ENCODE measurements at regions not wholly inside any gene's neighbourhood (a gene's known extent, or its start where the extent isn't known, plus 50 kb on each side); places are given as distances from the start of the nearest gene placed in this dataset.

DNA sequence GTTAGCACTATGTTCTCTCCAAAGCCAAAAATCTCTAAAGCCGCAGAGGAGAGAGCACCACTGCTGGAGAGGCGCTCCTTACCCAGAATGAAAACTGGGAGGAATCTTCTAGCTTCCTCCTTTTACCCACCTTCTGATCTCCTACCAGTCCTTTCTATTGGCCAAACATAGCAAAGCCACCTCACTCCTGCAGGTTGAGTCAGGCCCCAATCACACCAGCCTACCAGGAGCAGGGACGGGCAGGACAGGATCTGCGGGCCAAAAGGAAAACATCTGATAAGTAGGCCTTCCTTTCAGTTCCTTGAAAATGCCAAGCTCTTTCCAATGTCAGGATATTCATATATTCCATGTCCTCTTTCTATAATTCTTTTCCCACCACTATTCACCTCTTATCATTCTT is 197.7 kb upstream of the CNOT2 start:
- Histone ChIP-seq H3K9me3 (replicated peaks in 1 of 2; ENCODE audit: control insufficient read depth in 1 of 2, insufficient read depth in 1 of 2, low read length in 2 of 2) (no peaks in the 10 kb centered on the region), H3K4me3 (replicated peaks in 1 of 3; ENCODE audit: low read depth in 2 of 3, low read length in 3 of 3) (no peak overlapping the region), H3K36me3 (replicated peaks in 1 of 2; ENCODE audit: control insufficient read depth in 1 of 2, insufficient read depth in 2 of 2, low read length in 2 of 2) (no peaks in the 10 kb centered on the region), H3K27me3 (ENCODE audit: control insufficient read depth in 2 of 2, insufficient read depth in 2 of 2, low read length in 2 of 2) (no peaks in the 10 kb centered on the region), H3K4me2 (replicated peaks; ENCODE audit: extremely low read depth, low read length, poor library complexity, severe bottlenecking) (no peak overlapping the region), H3K4me1 (ENCODE audit: control insufficient read depth in 1 of 2, insufficient read depth in 2 of 2, low read length in 2 of 2) (peaks cover 14 to 17% of the 10 kb centered on the region in 2 donors), H2AFZ (ENCODE audit: insufficient read depth, low read depth, low read length, poor library complexity, severe bottlenecking) (no peak overlapping the region), H4K20me1 (ENCODE audit: insufficient read depth, low read length) (no peaks in the 10 kb centered on the region), H3K79me2 (ENCODE audit: insufficient read depth, low read length) (no peaks in the 10 kb centered on the region), H3K9ac (ENCODE audit: insufficient read depth, low read length, poor library complexity, severe bottlenecking) (no peak overlapping the region), H3K27ac (ENCODE audit: low read depth in 1 of 2, low read length in 2 of 2) (no peak overlapping the region)
- TF ChIP-seq, protein P1, sequence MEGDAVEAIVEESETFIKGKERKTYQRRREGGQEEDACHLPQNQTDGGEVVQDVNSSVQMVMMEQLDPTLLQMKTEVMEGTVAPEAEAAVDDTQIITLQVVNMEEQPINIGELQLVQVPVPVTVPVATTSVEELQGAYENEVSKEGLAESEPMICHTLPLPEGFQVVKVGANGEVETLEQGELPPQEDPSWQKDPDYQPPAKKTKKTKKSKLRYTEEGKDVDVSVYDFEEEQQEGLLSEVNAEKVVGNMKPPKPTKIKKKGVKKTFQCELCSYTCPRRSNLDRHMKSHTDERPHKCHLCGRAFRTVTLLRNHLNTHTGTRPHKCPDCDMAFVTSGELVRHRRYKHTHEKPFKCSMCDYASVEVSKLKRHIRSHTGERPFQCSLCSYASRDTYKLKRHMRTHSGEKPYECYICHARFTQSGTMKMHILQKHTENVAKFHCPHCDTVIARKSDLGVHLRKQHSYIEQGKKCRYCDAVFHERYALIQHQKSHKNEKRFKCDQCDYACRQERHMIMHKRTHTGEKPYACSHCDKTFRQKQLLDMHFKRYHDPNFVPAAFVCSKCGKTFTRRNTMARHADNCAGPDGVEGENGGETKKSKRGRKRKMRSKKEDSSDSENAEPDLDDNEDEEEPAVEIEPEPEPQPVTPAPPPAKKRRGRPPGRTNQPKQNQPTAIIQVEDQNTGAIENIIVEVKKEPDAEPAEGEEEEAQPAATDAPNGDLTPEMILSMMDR (IDR thresholded peaks at IDR 0.05), result no peak
- intact Hi-C loops (cut with micrococcal nuclease), result no loop called here
- Mint-ChIP-seq H3K36me3 (no peaks in the 10 kb centered on the region), H3K27ac (peak overlapping the region in 1 of 7 donors; percentile 17), H3K9me3 (no peaks in the 10 kb centered on the region), H3K4me1 (peaks cover 16% of the 10 kb centered on the region), H3K4me3 (no peak overlapping the region), H3K27me3 (ENCODE audit: low read depth in 3 of 3) (peaks cover 0 to 4% (median 0%) of the 10 kb centered on the region in 3 donors)
- WGBS (ENCODE audit: insufficient coverage), result 79% methylated on average over 2 of the region's 4 CpGs
- no peak for DNase-seq

- no peak overlapping the region for H3K4me2 ChIP-seq (replicated peaks; ENCODE audit: extremely low read depth, low read length, poor library complexity, severe bottlenecking)
- no peaks in the 10 kb centered on the region for H3K27me3 ChIP-seq (ENCODE audit: control insufficient read depth in 2 of 2, insufficient read depth in 2 of 2, low read length in 2 of 2)
- no peak overlapping the region for H3K4me3 ChIP-seq (replicated peaks in 1 of 3; ENCODE audit: low read depth in 2 of 3, low read length in 3 of 3)
- H3K4me3 Mint-ChIP-seq, result no peak overlapping the region
- intact Hi-C loops (cut with micrococcal nuclease), result no loop called here
- H3K27me3 Mint-ChIP-seq (ENCODE audit: low read depth in 3 of 3), result peaks cover 0 to 2% (median 0%) of the 10 kb centered on the region in 3 donors
- H3K4me1 ChIP-seq (ENCODE audit: control insufficient read depth in 1 of 2, insufficient read depth in 2 of 2, low read length in 2 of 2), result peaks cover 38 to 43% of the 10 kb centered on the region in 2 donors
- no peak overlapping the region for H3K9ac ChIP-seq (ENCODE audit: insufficient read depth, low read length, poor library complexity, severe bottlenecking)
- no peak for DNase-seq
- TF ChIP-seq, protein P1 (IDR thresholded peaks at IDR 0.05), result no peak
- H3K79me2 ChIP-seq (ENCODE audit: insufficient read depth, low read length), result no peaks in the 10 kb centered on the region
- 100% methylated on average over 1 of the region's 1 CpG for WGBS (ENCODE audit: insufficient coverage)
- no peaks in the 10 kb centered on the region for H3K9me3 ChIP-seq (replicated peaks in 1 of 2; ENCODE audit: control insufficient read depth in 1 of 2, insufficient read depth in 1 of 2, low read length in 2 of 2)
- no peak overlapping the region for H2AFZ ChIP-seq (ENCODE audit: insufficient read depth, low read depth, low read length, poor library complexity, severe bottlenecking)
- H3K36me3 ChIP-seq (replicated peaks in 1 of 2; ENCODE audit: control insufficient read depth in 1 of 2, insufficient read depth in 2 of 2, low read length in 2 of 2), result no peaks in the 10 kb centered on the region
- H3K27ac Mint-ChIP-seq, result no peak overlapping the region
- H3K9me3 Mint-ChIP-seq, result peaks cover 0 to 3% (median 0%) of the 10 kb centered on the region in 7 donors
- no peaks in the 10 kb centered on the region for H4K20me1 ChIP-seq (ENCODE audit: insufficient read depth, low read length)
- H3K27ac ChIP-seq (ENCODE audit: low read depth in 1 of 2, low read length in 2 of 2), result peak overlapping the region in 1 of 2 donors; percentile 78
- no peaks in the 10 kb centered on the region for H3K36me3 Mint-ChIP-seq
- peaks cover 41% of the 10 kb centered on the region for H3K4me1 Mint-ChIP-seq
Observed at GRCh38 chr12:70048521-70049250, 194.5 kb upstream of the CNOT2 start.

Measured in CD14-positive monocyte (primary cell).